SK-N-SH treated with all-trans-retinoic acid at 6 μM for 48 hours (cell line): ENCODE measurements at regions not wholly inside any gene's neighbourhood (a gene's known extent, or its start where the extent isn't known, plus 50 kb on each side); places are given as distances from the start of the nearest gene placed in this dataset.

ENCODE experiments used
- ATAC-seq: fragments of 200-7000 bp; cut with Tn5 transposase; 3 replicates; pipeline ENCODE4 v1.9.1; 2020; ENCODE audit warnings: mild to moderate bottlenecking, moderate library complexity
- ARNTL ChIP-seq: fragments of 450-650 bp; formaldehyde crosslinking; IDR thresholded peaks from 2 replicates; pipeline ENCODE4 v1.5.0; 2020; ENCODE audit warnings: low read depth, mild to moderate bottlenecking, moderate library complexity, borderline replicate concordance
- CREB5 ChIP-seq: fragments of 250-450 bp; sonication (Bioruptor Pico); IDR thresholded peaks from 2 replicates; pipeline ENCODE4 v1.5.1; 2020; ENCODE audit warnings: low read depth, mild to moderate bottlenecking, moderate library complexity
- CSDC2 ChIP-seq: fragments of 250-450 bp; sonication (Bioruptor Pico); IDR thresholded peaks from 2 replicates; pipeline ENCODE4 v1.5.0; 2020; ENCODE audit warnings: mild to moderate bottlenecking, moderate library complexity
- ESRRG ChIP-seq: fragments of 250-450 bp; sonication (Bioruptor Pico); IDR thresholded peaks from 2 replicates; pipeline ENCODE4 v1.6.1; 2021; ENCODE audit warnings: mild to moderate bottlenecking
- GLIS3 ChIP-seq: fragments of 250-450 bp; sonication (Bioruptor Pico); IDR thresholded peaks from 2 replicates; pipeline ENCODE4 v1.5.0; 2020; ENCODE audit warnings: mild to moderate bottlenecking, moderate library complexity
- ISL1 ChIP-seq: fragments of 250-450 bp; sonication (Bioruptor Pico); IDR thresholded peaks from 2 replicates; pipeline ENCODE4 v2.1.2; 2022; ENCODE audit warnings: mild to moderate bottlenecking, moderate library complexity
- OSR1 ChIP-seq: fragments of 250-450 bp; sonication (Bioruptor Pico); IDR thresholded peaks from 2 replicates; pipeline ENCODE4 v1.8.0; 2022; ENCODE audit warnings: moderate library complexity, mild to moderate bottlenecking, inconsistent platforms
- POU6F1 ChIP-seq: fragments of 250-450 bp; sonication (Bioruptor Pico); IDR thresholded peaks from 2 replicates; pipeline ENCODE4 v1.8.0; 2021; ENCODE audit warnings: low read depth, mild to moderate bottlenecking, moderate library complexity, borderline replicate concordance
- PPARA ChIP-seq: fragments of 250-450 bp; sonication (Bioruptor Pico); IDR thresholded peaks from 2 replicates; pipeline ENCODE4 v1.5.0; 2020; ENCODE audit warnings: mild to moderate bottlenecking, borderline replicate concordance
- RARB ChIP-seq: fragments of 250-450 bp; sonication (Bioruptor Pico); IDR thresholded peaks from 2 replicates; pipeline ENCODE4 v1.8.0; 2021; ENCODE audit warnings: mild to moderate bottlenecking, moderate library complexity
- SNAI2 ChIP-seq: fragments of 250-450 bp; sonication (Bioruptor Pico); IDR thresholded peaks from 2 replicates; pipeline ENCODE4 v1.5.0; 2020; ENCODE audit warnings: mild to moderate bottlenecking, moderate library complexity
- TCF4 ChIP-seq: fragments of 250-450 bp; sonication (Bioruptor Pico); IDR thresholded peaks from 2 replicates; pipeline ENCODE4 v1.8.0; 2021; ENCODE audit warnings: mild to moderate bottlenecking, moderate library complexity, borderline replicate concordance
- TOX ChIP-seq: fragments of 250-450 bp; sonication (Bioruptor Pico); IDR thresholded peaks from 2 replicates; pipeline ENCODE4 v1.8.0; 2021; ENCODE audit warnings: mild to moderate bottlenecking, moderate library complexity, borderline replicate concordance
- TSHZ2 ChIP-seq: fragments of 250-450 bp; sonication (Bioruptor Pico); IDR thresholded peaks from 2 replicates; pipeline ENCODE4 v1.5.0; 2020; ENCODE audit warnings: mild to moderate bottlenecking, moderate library complexity
- ZC3H10 ChIP-seq: fragments of 250-450 bp; sonication (Bioruptor Pico); IDR thresholded peaks from 2 replicates; pipeline ENCODE4 v1.5.1; 2021; ENCODE audit warnings: mild to moderate bottlenecking, moderate library complexity
- ZFP3 ChIP-seq: fragments of 250-450 bp; sonication (Bioruptor Pico); IDR thresholded peaks from 2 replicates; pipeline ENCODE4 v1.5.0; 2020; ENCODE audit warnings: mild to moderate bottlenecking, moderate library complexity
- ZFP30 ChIP-seq: fragments of 450-650 bp; formaldehyde crosslinking; IDR thresholded peaks from 2 replicates; pipeline ENCODE4 v1.5.0; 2022; ENCODE audit warnings: mild to moderate bottlenecking, moderate library complexity
- ZNF70 ChIP-seq: fragments of 450-650 bp; formaldehyde crosslinking; IDR thresholded peaks from 2 replicates; pipeline ENCODE4 v1.5.0; 2020; ENCODE audit warnings: mild to moderate bottlenecking, moderate library complexity
- ZNF8 ChIP-seq: fragments of 450-650 bp; formaldehyde crosslinking; IDR thresholded peaks from 2 replicates; pipeline ENCODE4 v1.5.0; 2020; ENCODE audit warnings: mild to moderate bottlenecking, moderate library complexity
- TF ChIP-seq, protein P1 (sequence below): fragments of 250-450 bp; sonication (Bioruptor Pico); IDR thresholded peaks from 2 replicates; pipeline ENCODE4 v1.5.1; 2021; ENCODE audit warnings: mild to moderate bottlenecking, moderate library complexity
- TF ChIP-seq, protein P2 (sequence below): fragments of 250-450 bp; sonication (Bioruptor Pico); IDR thresholded peaks from 2 replicates; pipeline ENCODE4 v1.8.0; 2020; ENCODE audit warnings: mild to moderate bottlenecking, moderate library complexity, borderline replicate concordance

DNA sequence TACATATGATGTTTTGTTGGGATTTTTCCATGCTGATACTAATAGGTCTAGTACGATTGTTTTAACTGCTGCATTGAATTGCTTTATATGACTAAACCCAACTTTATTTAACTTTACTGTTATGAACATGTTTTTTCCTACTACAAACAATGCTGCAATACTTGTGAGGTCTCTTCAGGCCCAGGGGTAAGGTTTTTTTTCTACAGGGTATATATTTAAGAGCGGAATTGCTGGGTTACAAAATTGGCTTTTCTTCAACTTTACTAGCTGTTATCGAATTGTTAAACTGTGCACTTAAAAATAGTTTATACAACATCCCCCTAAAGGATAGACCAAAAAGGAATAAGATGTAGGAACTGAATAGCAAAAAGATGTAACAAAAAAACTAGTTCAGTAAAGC lies 78.5 kb upstream of the TMEM178A start:
- ATAC-seq: no peak
- TF ChIP-seq, protein P1, sequence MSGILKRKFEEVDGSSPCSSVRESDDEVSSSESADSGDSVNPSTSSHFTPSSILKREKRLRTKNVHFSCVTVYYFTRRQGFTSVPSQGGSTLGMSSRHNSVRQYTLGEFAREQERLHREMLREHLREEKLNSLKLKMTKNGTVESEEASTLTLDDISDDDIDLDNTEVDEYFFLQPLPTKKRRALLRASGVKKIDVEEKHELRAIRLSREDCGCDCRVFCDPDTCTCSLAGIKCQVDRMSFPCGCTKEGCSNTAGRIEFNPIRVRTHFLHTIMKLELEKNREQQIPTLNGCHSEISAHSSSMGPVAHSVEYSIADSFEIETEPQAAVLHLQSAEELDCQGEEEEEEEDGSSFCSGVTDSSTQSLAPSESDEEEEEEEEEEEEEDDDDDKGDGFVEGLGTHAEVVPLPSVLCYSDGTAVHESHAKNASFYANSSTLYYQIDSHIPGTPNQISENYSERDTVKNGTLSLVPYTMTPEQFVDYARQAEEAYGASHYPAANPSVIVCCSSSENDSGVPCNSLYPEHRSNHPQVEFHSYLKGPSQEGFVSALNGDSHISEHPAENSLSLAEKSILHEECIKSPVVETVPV: no peak
- TF ChIP-seq CREB5 (CRISPR knock-in tag): no peak
- no peak for TF ChIP-seq CSDC2 (CRISPR knock-in tag)
- TF ChIP-seq ZNF70 (CRISPR knock-in tag): no peak
- TF ChIP-seq ZFP30 (CRISPR knock-in tag): no peak
- no peak for TF ChIP-seq TCF4 (CRISPR knock-in tag)
- no peak for TF ChIP-seq ISL1 (CRISPR knock-in tag)
- no peak for TF ChIP-seq ARNTL (CRISPR knock-in tag)
- TF ChIP-seq POU6F1 (CRISPR knock-in tag): no peak
- TF ChIP-seq RARB (CRISPR knock-in tag): no peak
- TF ChIP-seq, protein P2, sequence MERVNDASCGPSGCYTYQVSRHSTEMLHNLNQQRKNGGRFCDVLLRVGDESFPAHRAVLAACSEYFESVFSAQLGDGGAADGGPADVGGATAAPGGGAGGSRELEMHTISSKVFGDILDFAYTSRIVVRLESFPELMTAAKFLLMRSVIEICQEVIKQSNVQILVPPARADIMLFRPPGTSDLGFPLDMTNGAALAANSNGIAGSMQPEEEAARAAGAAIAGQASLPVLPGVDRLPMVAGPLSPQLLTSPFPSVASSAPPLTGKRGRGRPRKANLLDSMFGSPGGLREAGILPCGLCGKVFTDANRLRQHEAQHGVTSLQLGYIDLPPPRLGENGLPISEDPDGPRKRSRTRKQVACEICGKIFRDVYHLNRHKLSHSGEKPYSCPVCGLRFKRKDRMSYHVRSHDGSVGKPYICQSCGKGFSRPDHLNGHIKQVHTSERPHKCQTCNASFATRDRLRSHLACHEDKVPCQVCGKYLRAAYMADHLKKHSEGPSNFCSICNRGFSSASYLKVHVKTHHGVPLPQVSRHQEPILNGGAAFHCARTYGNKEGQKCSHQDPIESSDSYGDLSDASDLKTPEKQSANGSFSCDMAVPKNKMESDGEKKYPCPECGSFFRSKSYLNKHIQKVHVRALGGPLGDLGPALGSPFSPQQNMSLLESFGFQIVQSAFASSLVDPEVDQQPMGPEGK: no peak
- TF ChIP-seq PPARA: no peak
- TF ChIP-seq OSR1 (CRISPR knock-in tag): no peak
- no peak for TF ChIP-seq TSHZ2 (CRISPR knock-in tag)
- TF ChIP-seq ZFP3 (CRISPR knock-in tag): no peak
- no peak for TF ChIP-seq ZC3H10 (CRISPR knock-in tag)
- no peak for TF ChIP-seq ZNF8 (CRISPR knock-in tag)
- no peak for TF ChIP-seq ESRRG (CRISPR knock-in tag)
- TF ChIP-seq TOX (CRISPR knock-in tag): no peak

- TF ChIP-seq PPARA (no peak), ZFP3 (CRISPR knock-in tag) (no peak), RARB (CRISPR knock-in tag) (no peak), CSDC2 (CRISPR knock-in tag) (no peak), SNAI2 (CRISPR knock-in tag) (no peak), OSR1 (CRISPR knock-in tag) (no peak), ZNF8 (CRISPR knock-in tag) (no peak), GLIS3 (no peak), ARNTL (CRISPR knock-in tag) (no peak), POU6F1 (CRISPR knock-in tag) (no peak)
- TF ChIP-seq, protein P2: no peak
- no peak for ATAC-seq
Observed at GRCh38 chr2:39587641-39588040, 78.1 kb upstream of the TMEM178A start.
